ENCODE measurements at regions not wholly inside any gene's neighbourhood (a gene's known extent, or its start where the extent isn't known, plus 50 kb on each side); places are given as distances from the start of the nearest gene placed in this dataset.

DNA sequence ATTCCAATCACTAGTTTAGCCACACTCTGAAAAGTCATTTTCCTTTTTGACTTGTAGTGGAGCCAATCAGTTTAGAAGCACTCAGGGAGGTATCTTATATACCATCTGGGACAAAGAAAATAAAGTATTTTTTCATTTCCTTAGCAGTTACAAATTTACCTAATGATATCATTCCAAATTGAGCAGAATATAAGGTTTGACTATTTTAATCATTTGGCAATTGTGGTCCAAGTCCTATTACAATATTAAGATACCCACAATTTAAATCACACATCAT lies 170.6 kb downstream of the LTN1 start:
- no peak for DNase-seq (ENCODE audit: low spot score)
- TF ChIP-seq, protein P1, sequence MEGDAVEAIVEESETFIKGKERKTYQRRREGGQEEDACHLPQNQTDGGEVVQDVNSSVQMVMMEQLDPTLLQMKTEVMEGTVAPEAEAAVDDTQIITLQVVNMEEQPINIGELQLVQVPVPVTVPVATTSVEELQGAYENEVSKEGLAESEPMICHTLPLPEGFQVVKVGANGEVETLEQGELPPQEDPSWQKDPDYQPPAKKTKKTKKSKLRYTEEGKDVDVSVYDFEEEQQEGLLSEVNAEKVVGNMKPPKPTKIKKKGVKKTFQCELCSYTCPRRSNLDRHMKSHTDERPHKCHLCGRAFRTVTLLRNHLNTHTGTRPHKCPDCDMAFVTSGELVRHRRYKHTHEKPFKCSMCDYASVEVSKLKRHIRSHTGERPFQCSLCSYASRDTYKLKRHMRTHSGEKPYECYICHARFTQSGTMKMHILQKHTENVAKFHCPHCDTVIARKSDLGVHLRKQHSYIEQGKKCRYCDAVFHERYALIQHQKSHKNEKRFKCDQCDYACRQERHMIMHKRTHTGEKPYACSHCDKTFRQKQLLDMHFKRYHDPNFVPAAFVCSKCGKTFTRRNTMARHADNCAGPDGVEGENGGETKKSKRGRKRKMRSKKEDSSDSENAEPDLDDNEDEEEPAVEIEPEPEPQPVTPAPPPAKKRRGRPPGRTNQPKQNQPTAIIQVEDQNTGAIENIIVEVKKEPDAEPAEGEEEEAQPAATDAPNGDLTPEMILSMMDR (conservative IDR thresholded peaks at IDR 0.05; ENCODE audit: low read depth) = no peak
- CTCF ChIA-PET = no interaction called here
- H3K27ac ChIP-seq = no peak overlapping the region
- POLR2A ChIA-PET (ENCODE audit: low non-redundant PET) = no interaction called here

DNA sequence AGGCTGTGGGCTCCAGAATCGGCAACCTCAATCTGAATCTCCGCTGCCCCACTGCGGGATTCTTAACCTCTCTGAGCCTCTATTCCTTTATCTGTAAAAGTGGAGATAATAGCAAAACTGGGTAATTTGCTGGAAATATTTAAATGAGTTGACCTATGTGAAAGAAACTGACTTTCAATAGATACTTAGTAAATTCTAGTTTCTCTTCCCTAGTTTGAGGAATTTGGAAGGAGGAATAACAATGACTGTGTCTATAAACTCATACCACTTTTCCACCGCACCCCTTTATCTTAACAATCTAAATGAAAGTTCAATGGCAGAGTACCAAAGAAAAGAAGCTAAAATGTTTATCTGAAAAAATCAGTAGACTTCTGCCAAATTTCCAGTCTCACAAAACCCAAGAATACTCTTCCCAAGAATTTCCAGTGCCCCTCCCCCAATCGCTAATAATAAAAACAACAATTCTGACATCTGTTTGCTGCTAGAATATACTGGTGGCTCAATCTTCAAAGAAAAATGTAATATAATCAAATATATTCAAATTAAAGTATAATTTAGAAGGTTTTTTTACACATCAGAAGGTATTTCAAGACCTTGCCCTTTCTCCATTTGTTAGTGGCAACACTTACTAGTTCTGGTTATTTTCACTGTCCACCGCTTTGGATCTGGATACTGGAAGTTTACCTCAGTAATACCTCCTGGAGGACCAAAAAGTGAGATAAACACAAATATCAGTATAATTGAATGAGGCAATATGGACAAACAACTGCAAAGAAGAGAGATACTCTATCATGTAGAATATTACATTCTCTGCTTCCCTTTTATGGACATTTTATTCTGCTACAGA lies 171.2 kb downstream of the LTN1 start:
- TF ChIP-seq, protein P1 (conservative IDR thresholded peaks at IDR 0.05; ENCODE audit: low read depth) = no peak
- ChIA-PET POLR2A (ENCODE audit: low non-redundant PET) (no interaction called here), CTCF (no interaction called here)
- H3K27ac ChIP-seq = no peak overlapping the region
- DNase-seq (ENCODE audit: low spot score) = no peak

DNA sequence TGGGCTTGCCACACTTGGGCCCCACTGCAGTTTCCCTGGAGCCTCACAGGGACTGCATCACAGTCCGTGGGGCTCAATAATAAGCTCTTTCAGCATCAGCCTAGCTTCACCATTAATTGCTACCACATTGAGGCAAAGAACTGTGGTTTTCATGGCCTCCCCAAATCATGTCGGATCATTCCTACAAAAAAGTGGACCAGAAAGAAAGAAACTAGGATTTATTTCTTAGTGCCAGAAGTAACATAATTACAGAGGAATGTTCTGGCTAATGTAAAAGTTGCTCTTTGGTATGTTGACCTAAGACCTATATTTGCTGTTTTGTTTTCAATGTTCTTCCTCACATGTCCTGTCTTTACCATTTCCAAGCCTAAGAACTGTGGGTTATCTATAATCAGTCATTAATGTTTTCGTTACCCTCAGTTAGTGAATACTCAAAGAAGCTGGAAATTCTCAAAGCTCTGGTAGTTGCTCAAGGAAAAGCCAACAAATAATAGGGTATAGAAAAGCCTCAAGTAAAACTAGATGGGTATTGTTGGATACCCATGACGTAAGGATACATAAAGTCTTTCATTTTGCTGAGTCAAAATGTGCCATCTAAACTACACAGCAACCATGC lies 173.9 kb downstream of the LTN1 start:
- H3K27ac ChIP-seq = no peak overlapping the region
- ChIA-PET CTCF (interaction anchor here (0.6 kb wide), 1 partner anchor 195 kb away, joined by 3 read pairs; no protein-coding TSS in a partner anchor), POLR2A (ENCODE audit: low non-redundant PET) (no interaction called here)
- DNase-seq (ENCODE audit: low spot score) = no peak
- TF ChIP-seq, protein P1 (conservative IDR thresholded peaks at IDR 0.05; ENCODE audit: low read depth) = no peak

DNA sequence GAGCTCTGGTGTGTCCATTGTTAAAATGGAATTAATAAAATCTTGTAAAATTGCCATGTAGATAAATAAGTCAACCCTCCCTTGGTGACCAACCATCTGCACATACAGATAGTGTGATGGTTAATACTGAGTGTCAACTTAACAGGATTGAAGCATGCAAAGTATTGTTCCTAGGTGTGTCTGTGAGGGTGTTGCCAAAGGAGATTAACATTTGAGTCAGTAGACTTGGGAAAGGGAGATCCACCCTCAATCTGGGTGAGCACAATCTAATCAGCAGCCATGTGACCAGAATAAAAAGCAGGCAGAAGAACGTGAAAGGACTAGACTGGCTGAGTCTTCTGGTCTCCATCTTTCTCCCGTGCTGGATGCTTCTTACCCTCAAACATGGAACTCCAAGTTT lies 174.8 kb downstream of the LTN1 start:
- DNase-seq (ENCODE audit: low spot score) = no peak
- ChIA-PET CTCF (interaction anchor here (0.6 kb wide), 1 partner anchor 119 kb away, joined by 3 read pairs; no protein-coding TSS in a partner anchor), POLR2A (ENCODE audit: low non-redundant PET) (no interaction called here)
- TF ChIP-seq, protein P1 (conservative IDR thresholded peaks at IDR 0.05; ENCODE audit: low read depth) = no peak
- no peak overlapping the region for H3K27ac ChIP-seq

DNA sequence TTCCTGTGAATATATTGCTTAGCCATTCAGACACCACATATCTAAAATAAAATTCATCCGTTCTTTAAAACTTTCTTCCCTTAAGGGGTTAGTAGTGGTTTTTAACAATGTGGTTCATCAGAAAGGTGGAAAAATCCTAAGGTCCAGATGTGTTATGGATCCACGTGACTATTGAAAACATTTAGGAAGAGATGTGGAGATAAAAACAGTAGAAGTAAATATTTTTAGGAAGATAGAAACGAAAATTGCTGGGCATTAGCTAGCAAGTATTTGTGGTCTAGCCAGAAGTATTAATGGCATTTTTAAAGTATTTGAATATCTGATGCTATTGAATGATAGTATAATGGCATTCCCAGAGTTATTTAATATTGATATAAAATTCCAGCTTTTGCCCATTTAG lies 180.8 kb downstream of the LTN1 start:
- no peak overlapping the region for H3K27ac ChIP-seq
- CTCF ChIA-PET = no interaction called here
- no peak for DNase-seq (ENCODE audit: low spot score)
- TF ChIP-seq, protein P1 (conservative IDR thresholded peaks at IDR 0.05; ENCODE audit: low read depth) = no peak
- POLR2A ChIA-PET (ENCODE audit: low non-redundant PET) = no interaction called here

DNA sequence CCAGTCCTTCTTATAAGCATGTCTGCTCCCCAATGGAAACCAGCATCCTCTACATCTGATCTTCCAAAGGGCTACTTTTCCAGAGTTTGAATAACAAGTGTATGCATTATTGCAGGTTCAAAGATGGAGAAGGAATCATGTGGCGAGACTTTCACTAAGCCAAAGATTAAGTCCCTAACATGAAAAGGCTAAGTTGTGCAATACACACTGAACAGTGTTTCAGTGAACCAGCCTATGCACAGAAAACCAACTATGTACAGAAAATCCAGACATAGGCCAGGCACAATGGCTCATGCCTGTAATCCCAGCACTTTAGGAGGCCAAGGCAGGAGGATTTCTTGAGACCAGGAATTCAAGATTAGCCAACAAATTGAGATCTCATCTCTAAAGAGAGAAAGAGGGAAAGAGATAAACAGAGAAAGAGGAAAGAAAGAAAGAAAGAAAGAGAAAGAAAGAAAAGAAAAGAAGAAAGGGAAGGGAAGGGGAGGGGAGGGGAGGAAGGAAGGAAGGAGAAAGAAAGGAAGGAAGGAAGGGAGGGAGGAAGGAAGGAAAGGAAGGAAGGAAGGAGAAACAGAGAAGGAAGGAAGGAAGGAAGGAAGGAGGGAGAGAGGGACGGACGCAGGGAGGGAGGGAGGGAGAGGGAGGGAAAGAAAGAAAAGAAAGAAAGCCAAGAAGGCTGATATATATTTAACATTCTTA lies 181.7 kb downstream of the LTN1 start:
- POLR2A ChIA-PET (ENCODE audit: low non-redundant PET) = no interaction called here
- DNase-seq (ENCODE audit: low spot score) = no peak
- CTCF ChIA-PET = no interaction called here
- TF ChIP-seq, protein P1 (conservative IDR thresholded peaks at IDR 0.05; ENCODE audit: low read depth) = no peak
- no peak overlapping the region for H3K27ac ChIP-seq

All from RWPE1 (cell line).